NCI-H2029 treated with DMSO at 0.1 percent for 48 hours (cell line): ENCODE measurements at regions not wholly inside any gene's neighbourhood (a gene's known extent, or its start where the extent isn't known, plus 50 kb on each side); places are given as distances from the start of the nearest gene placed in this dataset.

ENCODE experiments used
- DNase-seq: peaks from one replicate; lab custom pipeline; 2025; lab: John Stamatoyannopoulos, UW

DNA sequence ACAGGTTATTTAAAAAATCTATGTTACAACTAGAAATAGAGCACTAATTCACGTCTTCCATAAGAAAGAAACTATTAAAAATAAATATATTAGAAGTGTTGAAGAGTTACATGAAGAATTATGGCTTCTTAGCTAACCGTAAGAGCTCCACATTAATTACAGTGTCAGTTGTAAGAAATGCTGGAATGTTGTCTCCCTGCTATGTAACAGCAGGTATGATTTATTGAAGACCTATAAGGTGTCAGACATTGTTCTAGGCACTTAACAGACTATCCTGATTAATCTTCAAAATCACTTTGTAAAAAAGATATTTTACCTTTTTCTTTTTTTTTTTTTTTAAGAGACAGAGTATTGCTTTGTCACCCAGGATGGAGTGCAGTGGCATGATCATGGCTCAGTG lies 75.8 kb upstream of the NEBL start:
- DNase-seq: no peak

GRCh38 chr10:20971901-20972300 lies 74.8 kb upstream of the NEBL start:
- no peak for DNase-seq

GRCh38 chr10:20970708-20971107 lies 73.6 kb upstream of the NEBL start:
- DNase-seq: no peak

DNA sequence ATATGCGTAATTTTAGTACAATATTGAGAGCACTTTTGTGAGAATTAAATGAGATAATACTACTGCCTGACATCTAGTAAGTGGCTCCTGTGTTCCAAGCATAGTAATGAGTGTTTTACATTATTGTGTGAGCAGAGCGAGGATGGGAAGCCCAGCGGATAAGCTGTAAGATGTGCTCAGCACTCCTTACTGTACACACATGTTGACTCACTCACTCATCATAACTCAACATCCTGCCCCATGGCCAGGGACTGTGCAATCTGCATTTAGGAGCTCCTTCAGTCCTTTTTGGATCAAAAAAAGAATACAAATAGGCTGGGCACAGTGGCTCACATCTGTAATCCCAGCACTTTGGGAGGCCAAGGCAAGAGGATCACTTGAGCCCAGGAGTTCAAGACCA lies 72.9 kb upstream of the NEBL start:
- no peak for DNase-seq

GRCh38 chr10:20966426-20966825 lies 69.3 kb upstream of the NEBL start:
- no peak for DNase-seq

DNA sequence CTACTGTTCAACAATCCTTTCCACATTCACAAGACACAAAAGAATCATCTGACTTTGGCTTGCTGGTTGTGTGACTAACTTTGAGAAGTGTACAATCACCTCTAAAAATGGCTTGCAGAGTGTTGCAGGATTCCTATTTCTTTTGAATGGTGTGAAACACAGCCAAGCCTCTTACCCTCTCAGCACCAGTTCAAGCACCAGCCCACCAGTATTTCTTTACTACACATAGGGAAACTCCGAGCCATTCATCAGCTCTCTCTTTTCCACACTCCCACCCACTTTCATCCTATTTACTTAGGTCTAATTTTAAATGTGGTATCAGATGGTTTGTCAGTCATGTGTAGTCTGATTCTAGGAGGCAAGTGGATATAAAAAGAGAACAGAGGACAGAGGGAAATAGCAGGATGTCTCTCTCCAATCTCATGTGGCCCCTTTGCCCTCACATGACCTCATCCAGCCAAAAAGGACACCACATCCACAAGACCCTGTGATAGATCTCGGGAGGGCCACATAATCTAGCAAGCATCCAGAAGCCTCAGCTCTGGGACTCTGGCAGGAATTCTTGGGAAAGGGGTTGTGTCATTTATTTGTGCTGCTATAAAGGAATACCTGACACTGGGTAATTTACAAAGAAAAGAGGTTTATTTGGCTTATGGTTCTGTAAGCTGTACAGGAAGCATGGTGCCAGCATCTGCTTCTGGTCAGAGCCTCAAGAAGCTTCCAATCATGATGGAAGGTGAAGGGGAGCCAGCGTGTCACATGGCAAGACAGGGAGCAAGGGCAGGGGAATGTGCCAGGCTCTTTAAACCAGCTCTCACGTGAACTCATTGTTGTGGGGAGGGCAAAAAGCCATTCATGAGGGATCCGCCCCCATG lies 66.8 kb upstream of the NEBL start:
- DNase-seq: no peak

- no peak for DNase-seq
Observed at GRCh38 chr10:20963056-20963455, 65.9 kb upstream of the NEBL start.

DNA sequence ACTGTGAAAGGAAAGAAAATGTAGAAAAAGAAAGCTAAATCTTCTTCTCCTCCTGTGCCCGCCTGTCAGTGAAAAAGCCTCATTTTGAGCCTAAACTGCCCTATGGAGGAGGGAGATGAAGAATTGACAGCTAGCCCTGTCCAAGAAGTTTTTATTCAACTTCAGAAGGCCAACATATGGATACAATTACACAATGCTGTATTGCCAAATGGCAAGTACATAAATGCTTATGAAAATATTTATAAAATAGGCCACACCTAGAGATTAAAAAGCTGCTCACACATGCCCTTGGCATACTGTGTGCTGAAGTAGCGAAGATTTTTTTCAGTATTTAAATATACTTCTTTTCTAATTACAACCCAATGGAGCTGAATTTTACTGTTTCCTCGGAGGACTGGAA lies 65.1 kb upstream of the NEBL start:
- no peak for DNase-seq

- no peak for DNase-seq
Observed at GRCh38 chr10:20959242-20959641, 62.1 kb upstream of the NEBL start.

- no peak for DNase-seq
Observed at GRCh38 chr10:20958764-20959163, 61.7 kb upstream of the NEBL start.

DNA sequence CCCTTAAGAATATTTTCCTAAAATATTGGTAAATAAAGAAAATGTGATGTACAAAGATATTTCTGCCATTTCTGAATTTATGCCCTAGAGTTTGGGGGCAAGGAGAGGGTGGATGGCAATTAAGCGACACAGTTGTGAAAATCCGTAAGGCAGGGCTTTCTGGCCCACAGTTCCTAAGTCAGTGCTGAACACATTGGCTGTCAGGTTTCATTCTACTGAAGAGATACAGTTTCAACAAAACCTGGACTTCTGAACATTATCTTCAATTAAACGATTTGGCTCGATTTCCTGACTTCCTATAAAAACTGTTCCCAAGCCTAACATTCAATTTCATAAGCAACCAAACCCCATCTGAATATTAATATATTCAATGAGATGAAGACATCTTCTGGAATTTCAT lies 61.1 kb upstream of the NEBL start:
- no peak for DNase-seq

DNA sequence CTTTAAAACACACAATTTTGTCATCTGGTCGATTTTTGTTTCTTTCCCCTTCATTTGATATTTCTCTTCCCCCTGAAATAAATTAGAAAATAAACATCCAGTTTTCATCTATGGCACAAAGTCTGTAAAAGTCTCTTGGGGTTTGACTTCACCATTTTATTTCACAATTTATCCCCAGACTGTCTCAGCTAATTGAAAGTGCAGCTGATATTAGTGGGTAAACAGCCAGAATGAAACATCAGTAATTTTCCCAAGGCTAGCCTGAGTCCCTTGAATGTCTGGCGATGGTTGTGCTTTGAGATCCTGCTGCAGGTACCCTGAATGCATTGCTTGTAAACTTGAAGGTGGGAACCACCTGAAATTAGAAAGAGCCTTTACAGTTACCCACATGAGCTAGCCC lies 60.6 kb upstream of the NEBL start:
- DNase-seq: no peak

DNA sequence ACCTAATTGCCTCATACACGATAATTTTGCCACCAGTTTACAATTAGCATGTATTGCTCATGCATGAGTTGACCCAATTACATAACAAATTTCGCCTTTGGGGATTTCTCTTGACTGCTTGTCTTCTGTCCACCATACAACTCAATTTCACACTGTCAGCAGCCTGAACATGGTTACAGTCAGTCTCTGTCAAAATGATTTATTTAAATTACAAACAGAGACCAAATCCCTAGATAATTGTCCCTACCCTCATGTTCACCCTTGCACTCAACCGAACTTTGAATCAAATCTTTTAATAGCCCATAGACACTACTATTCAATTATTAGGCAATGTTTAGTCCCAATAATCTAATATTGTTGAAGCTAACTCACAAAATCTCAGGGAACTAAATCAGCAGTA lies 59.7 kb upstream of the NEBL start:
- DNase-seq: no peak

DNA sequence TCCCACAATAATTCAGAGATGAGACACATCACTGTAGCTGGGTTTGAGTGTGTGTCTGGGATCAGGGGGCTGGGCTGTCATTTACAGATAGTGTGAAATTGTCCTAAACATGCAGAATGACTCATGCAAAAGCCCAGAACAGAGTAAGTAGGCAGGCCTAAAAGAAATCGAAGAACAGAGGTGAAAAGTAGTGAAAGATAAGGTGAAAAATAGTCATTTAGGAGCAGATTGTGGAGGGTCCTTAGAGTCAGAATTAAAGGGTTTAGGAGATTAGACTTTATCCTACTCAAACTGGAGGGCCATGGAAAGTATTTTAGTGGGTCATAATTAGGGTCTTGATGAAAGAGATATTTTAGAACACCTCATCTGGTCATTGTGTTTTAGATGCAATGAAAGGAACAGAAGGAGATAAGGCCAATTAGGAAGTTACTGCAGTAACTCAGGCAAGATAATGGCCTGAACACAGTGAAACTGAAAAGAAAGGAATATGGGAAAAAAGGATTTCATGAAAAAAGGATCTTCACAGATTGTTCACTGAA lies 58.3 kb upstream of the NEBL start:
- no peak for DNase-seq

DNA sequence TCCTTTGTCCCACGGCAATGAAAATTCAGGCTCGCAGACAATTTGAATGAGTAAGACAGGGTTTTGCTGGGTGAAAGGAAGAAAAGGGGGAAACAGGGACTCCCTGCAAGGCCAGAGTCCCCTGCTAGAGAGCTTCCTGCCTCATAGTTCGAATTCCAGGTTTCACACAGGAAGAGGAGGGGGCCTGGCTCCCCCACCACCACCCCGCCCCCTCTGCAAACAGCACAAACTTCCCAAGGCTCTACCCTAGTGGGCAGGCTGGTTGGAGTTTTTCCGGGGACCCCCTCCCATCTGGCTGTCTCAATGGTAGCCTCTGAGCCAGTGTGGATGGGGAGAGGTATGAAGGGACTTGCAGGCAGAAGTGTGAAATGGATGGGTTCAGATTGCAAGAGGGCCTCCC lies 57.4 kb upstream of the NEBL start:
- no peak for DNase-seq

- no peak for DNase-seq
Observed at GRCh38 chr10:20953120-20953519, 56.0 kb upstream of the NEBL start.

- no peak for DNase-seq
Observed at GRCh38 chr10:20949967-20950366, 52.9 kb upstream of the NEBL start.

DNA sequence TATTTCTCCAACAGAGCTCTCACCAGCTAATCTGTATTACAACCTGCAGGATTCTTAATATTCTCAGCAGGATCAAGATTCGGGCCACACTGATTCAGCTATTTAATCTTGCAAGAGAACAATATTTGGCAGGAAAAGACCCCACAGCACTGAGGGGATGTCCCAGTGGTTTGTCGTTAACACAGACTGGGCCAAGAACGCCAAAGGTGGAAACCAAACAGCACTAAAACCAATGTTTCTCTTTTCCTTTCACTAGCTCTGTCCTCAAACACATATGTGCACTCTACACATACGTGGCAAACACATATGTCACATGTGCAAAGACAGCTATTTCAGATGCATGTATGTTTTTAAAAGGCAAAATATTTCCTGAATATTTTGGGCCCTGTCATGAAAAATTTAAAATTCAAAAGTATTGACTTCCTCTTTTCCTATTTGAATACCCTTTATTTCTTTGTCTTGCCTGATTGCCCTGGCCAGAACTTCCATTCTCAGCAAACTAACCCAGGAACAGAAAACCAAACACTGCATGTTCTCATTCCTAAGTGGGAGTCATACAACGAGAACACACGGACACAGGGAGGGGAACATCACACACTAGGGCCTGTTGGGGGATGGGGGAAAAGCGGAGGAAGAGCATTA lies 51.7 kb upstream of the NEBL start:
- DNase-seq: no peak
